ENCODE measurements at regions not wholly inside any gene's neighbourhood (a gene's known extent, or its start where the extent isn't known, plus 50 kb on each side); places are given as distances from the start of the nearest gene placed in this dataset.

DNA sequence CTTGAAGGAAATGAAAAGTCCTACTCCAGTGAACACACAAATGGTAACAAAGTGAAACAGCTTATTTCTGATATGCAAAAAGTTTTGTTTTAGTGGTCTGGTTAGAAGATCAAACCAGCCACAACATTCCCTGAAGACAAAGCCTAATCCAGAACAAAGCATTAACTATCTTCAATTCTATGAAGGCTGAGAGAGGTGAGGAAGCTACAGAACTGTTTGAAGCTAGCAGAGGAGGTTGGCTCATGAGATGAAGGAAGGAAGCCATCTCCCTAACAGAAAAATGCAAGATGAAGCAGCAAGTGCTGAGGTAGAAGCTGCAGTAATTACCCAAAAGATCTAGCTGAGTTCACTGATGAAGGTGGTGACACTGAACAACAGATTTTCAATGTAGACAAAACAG, 168.4 kb downstream of the IGLL1 start:
- H2AFZ ChIP-seq (ENCODE audit: low read length), result no peak overlapping the region
- H4K20me1 ChIP-seq (ENCODE audit: insufficient read depth, low read length), result no peaks in the 10 kb centered on the region
- TF ChIP-seq, protein P1, sequence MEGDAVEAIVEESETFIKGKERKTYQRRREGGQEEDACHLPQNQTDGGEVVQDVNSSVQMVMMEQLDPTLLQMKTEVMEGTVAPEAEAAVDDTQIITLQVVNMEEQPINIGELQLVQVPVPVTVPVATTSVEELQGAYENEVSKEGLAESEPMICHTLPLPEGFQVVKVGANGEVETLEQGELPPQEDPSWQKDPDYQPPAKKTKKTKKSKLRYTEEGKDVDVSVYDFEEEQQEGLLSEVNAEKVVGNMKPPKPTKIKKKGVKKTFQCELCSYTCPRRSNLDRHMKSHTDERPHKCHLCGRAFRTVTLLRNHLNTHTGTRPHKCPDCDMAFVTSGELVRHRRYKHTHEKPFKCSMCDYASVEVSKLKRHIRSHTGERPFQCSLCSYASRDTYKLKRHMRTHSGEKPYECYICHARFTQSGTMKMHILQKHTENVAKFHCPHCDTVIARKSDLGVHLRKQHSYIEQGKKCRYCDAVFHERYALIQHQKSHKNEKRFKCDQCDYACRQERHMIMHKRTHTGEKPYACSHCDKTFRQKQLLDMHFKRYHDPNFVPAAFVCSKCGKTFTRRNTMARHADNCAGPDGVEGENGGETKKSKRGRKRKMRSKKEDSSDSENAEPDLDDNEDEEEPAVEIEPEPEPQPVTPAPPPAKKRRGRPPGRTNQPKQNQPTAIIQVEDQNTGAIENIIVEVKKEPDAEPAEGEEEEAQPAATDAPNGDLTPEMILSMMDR (conservative IDR thresholded peaks at IDR 0.05; ENCODE audit: low read length), result no peak
- no peak for TF ChIP-seq EZH2phosphoT487 (IDR thresholded peaks at IDR 0.05; ENCODE audit: borderline replicate concordance, low read depth, low read length)
- no peaks in the 10 kb centered on the region for H3K9me2 ChIP-seq (ENCODE audit: insufficient read depth, low read length)
- no peaks in the 10 kb centered on the region for H3K79me2 ChIP-seq (ENCODE audit: insufficient read depth, low read depth, low read length)
- no peak overlapping the region for H3K4me2 ChIP-seq (ENCODE audit: low read length)
- intact Hi-C loops (cut with micrococcal nuclease; ENCODE audit: unreplicated experiment), result no loop called here
- ChIA-PET CTCF (ENCODE audit: unreplicated experiment) (no interaction called here), POLR2A (interaction anchor here (1.4 kb wide), 1 partner anchor 12 kb away, joined by 3 read pairs; no protein-coding TSS in a partner anchor)
- no peak for DNase-seq (ENCODE audit: low spot score)
- no peaks in the 10 kb centered on the region for H3K36me3 ChIP-seq (ENCODE audit: insufficient read depth, low read length)
- no peak overlapping the region for H3K27ac ChIP-seq (ENCODE audit: low read depth, low read length, poor library complexity, severe bottlenecking)
- BruUV-seq (replicated peaks), result no TSS peak
- peaks cover 14% of the 10 kb centered on the region for H3K4me1 ChIP-seq (ENCODE audit: insufficient read depth, low read length, poor library complexity, severe bottlenecking)
- no peaks in the 10 kb centered on the region for H3K9me3 ChIP-seq (ENCODE audit: low read length)
- H3K4me3 ChIP-seq (ENCODE audit: low read depth, low read length, poor library complexity, severe bottlenecking), result no peak overlapping the region

DNA sequence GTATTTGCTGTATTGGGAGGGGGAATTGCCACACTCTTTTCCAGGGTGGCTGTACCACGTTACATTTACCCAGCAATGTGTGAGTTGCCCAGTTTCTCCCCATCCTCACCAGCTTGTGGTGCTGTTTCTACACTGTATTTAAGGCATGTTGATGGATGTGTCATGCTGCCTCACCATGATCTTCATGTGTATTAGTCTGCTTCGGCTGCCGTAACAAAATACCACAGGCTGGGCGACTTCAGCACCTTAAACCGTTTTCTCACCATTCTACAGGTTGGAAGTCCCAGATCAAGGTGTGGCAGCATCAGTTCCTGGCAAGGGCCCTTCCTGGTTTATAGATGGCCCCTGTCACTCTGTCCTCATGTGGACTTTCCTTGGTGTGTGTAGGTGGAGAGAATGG, 169.7 kb downstream of the IGLL1 start:
- H3K27ac ChIP-seq (ENCODE audit: low read depth, low read length, poor library complexity, severe bottlenecking), result no peak overlapping the region
- POLR2A ChIA-PET, result no interaction called here
- H2AFZ ChIP-seq (ENCODE audit: low read length), result no peak overlapping the region
- CTCF ChIA-PET (ENCODE audit: unreplicated experiment), result no interaction called here
- no TSS peak for BruUV-seq (replicated peaks)
- no peak for DNase-seq (ENCODE audit: low spot score)
- TF ChIP-seq EZH2phosphoT487 (IDR thresholded peaks at IDR 0.05; ENCODE audit: borderline replicate concordance, low read depth, low read length), result no peak
- TF ChIP-seq, protein P1 (conservative IDR thresholded peaks at IDR 0.05; ENCODE audit: low read length), result no peak
- intact Hi-C loops (cut with micrococcal nuclease; ENCODE audit: unreplicated experiment), result no loop called here
- no peak overlapping the region for H3K4me2 ChIP-seq (ENCODE audit: low read length)
- H4K20me1 ChIP-seq (ENCODE audit: insufficient read depth, low read length), result no peaks in the 10 kb centered on the region
- no peaks in the 10 kb centered on the region for H3K9me2 ChIP-seq (ENCODE audit: insufficient read depth, low read length)
- H3K9me3 ChIP-seq (ENCODE audit: low read length), result no peaks in the 10 kb centered on the region
- peaks cover 14% of the 10 kb centered on the region for H3K4me1 ChIP-seq (ENCODE audit: insufficient read depth, low read length, poor library complexity, severe bottlenecking)
- H3K36me3 ChIP-seq (ENCODE audit: insufficient read depth, low read length), result no peaks in the 10 kb centered on the region
- no peaks in the 10 kb centered on the region for H3K79me2 ChIP-seq (ENCODE audit: insufficient read depth, low read depth, low read length)
- H3K4me3 ChIP-seq (ENCODE audit: low read depth, low read length, poor library complexity, severe bottlenecking), result no peak overlapping the region

DNA sequence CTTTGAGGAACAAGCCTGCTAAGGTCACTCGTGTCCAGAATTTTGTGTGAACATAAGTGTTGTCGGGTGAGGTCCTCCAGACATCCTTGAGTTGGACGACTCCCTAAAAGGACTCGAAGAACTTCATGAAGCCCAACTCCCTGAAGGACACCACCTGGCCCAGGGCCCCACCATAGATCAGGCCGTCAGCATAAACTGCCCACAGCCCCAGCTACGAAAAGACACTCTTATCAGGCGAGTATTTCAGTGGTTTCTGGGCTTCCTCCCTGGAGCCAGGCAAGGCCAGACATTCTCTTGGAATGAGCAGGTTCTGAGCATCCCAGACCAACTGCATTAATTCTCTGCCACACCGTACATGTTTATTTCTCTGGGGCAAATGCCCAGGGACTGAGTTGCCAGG, 170.1 kb downstream of the IGLL1 start:
- CTCF ChIA-PET (ENCODE audit: unreplicated experiment), result no interaction called here
- H3K9me2 ChIP-seq (ENCODE audit: insufficient read depth, low read length), result no peaks in the 10 kb centered on the region
- no TSS peak for BruUV-seq (replicated peaks)
- H3K79me2 ChIP-seq (ENCODE audit: insufficient read depth, low read depth, low read length), result no peaks in the 10 kb centered on the region
- no peak overlapping the region for H3K4me3 ChIP-seq (ENCODE audit: low read depth, low read length, poor library complexity, severe bottlenecking)
- TF ChIP-seq, protein P1 (conservative IDR thresholded peaks at IDR 0.05; ENCODE audit: low read length), result no peak
- TF ChIP-seq EZH2phosphoT487 (IDR thresholded peaks at IDR 0.05; ENCODE audit: borderline replicate concordance, low read depth, low read length), result no peak
- H3K36me3 ChIP-seq (ENCODE audit: insufficient read depth, low read length), result no peaks in the 10 kb centered on the region
- H4K20me1 ChIP-seq (ENCODE audit: insufficient read depth, low read length), result no peaks in the 10 kb centered on the region
- POLR2A ChIA-PET, result no interaction called here
- no peak overlapping the region for H3K4me2 ChIP-seq (ENCODE audit: low read length)
- no peak for DNase-seq (ENCODE audit: low spot score)
- H3K27ac ChIP-seq (ENCODE audit: low read depth, low read length, poor library complexity, severe bottlenecking), result no peak overlapping the region
- no peaks in the 10 kb centered on the region for H3K9me3 ChIP-seq (ENCODE audit: low read length)
- intact Hi-C loops (cut with micrococcal nuclease; ENCODE audit: unreplicated experiment), result no loop called here
- H2AFZ ChIP-seq (ENCODE audit: low read length), result no peak overlapping the region
- H3K4me1 ChIP-seq (ENCODE audit: insufficient read depth, low read length, poor library complexity, severe bottlenecking), result peaks cover 14% of the 10 kb centered on the region

Measured in OCI-LY7 (cell line).